Hypothalamus (tissue), 51 donors: ENCODE measurements at regions not wholly inside any gene's neighbourhood (a gene's known extent, or its start where the extent isn't known, plus 50 kb on each side); places are given as distances from the start of the nearest gene placed in this dataset.
"Not testable (repeated sequence)": the region's sequence is repeated elsewhere in the genome, so short reads cannot be mapped to it uniquely, and the experiment has no call there.

Source experiments
- DNase-seq, 51 donors: peaks; one replicate each; lab custom pipeline; 2025; lab: John Stamatoyannopoulos, UW

- no peak for DNase-seq
These were observed 225.8 kb upstream of the ZNF804A start for GRCh38 chr2:184372484-184372883.

GRCh38 chr2:184394642-184395041 is 203.7 kb upstream of the ZNF804A start:
- no peak for DNase-seq

GRCh38 chr2:184402381-184402780 is 195.9 kb upstream of the ZNF804A start:
- no peak for DNase-seq

GRCh38 chr2:184407041-184407630 is 191.2 kb upstream of the ZNF804A start:
- DNase-seq, result not testable (repeated sequence)

GRCh38 chr2:184410160-184410559 is 188.2 kb upstream of the ZNF804A start:
- DNase-seq, result no peak

- DNase-seq, result no peak
These were observed 185.1 kb upstream of the ZNF804A start for GRCh38 chr2:184413221-184413620.

- DNase-seq, result no peak
These were observed 184.6 kb upstream of the ZNF804A start for GRCh38 chr2:184413671-184414229.

- DNase-seq, result peak in 1 of 51 donors; percentile 2
These were observed 182.0 kb upstream of the ZNF804A start for GRCh38 chr2:184416146-184416913.

- no peak for DNase-seq
These were observed 178.6 kb upstream of the ZNF804A start for GRCh38 chr2:184419744-184420143.

GRCh38 chr2:184421456-184421855 is 176.9 kb upstream of the ZNF804A start:
- not testable (repeated sequence) for DNase-seq

GRCh38 chr2:184425083-184425482 is 173.2 kb upstream of the ZNF804A start:
- no peak for DNase-seq

- peak in 1 of 51 donors; percentile 1 for DNase-seq
These were observed 154.1 kb upstream of the ZNF804A start for GRCh38 chr2:184444217-184444616.

GRCh38 chr2:184444623-184445223 is 153.6 kb upstream of the ZNF804A start:
- no peak for DNase-seq

GRCh38 chr2:184449760-184450159 is 148.6 kb upstream of the ZNF804A start:
- no peak for DNase-seq

GRCh38 chr2:184452907-184453306 is 145.4 kb upstream of the ZNF804A start:
- no peak for DNase-seq

- no peak for DNase-seq
These were observed 142.7 kb upstream of the ZNF804A start for GRCh38 chr2:184455624-184456023.

GRCh38 chr2:184456693-184457092 is 141.6 kb upstream of the ZNF804A start:
- not testable (repeated sequence) for DNase-seq

- no peak for DNase-seq
These were observed 135.0 kb upstream of the ZNF804A start for GRCh38 chr2:184463102-184463865.

GRCh38 chr2:184463866-184464248 is 134.5 kb upstream of the ZNF804A start:
- no peak for DNase-seq

GRCh38 chr2:184468826-184469225 is 129.5 kb upstream of the ZNF804A start:
- no peak for DNase-seq

GRCh38 chr2:184472481-184472880 is 125.8 kb upstream of the ZNF804A start:
- no peak for DNase-seq
